Coronary artery (tissue), 2 donors: ENCODE measurements at regions not wholly inside any gene's neighbourhood (a gene's known extent, or its start where the extent isn't known, plus 50 kb on each side); places are given as distances from the start of the nearest gene placed in this dataset.

Experiments used
- DNase-seq: peaks from one replicate; pipeline ENCODE4 v3.0.0-alpha.2; 2017; ENCODE audit warnings: low spot score
- H3K27ac ChIP-seq, 2 donors: fragments of 200-600 bp; sonication (generic); one replicate each; pipeline ENCODE4 v1.5.1; 2016 to 2019
- H3K4me3 ChIP-seq: fragments of 200-600 bp; sonication (generic); 2 replicates; pipeline ENCODE4 v1.5.1; 2016; ENCODE audit warnings: mild to moderate bottlenecking, moderate library complexity
- TF ChIP-seq, protein P1 (sequence below): fragments of 200-600 bp; sonication (generic); IDR thresholded peaks from one replicate; pipeline ENCODE4 v1.5.1; 2019; ENCODE audit warnings: antibody characterized with exemption

DNA sequence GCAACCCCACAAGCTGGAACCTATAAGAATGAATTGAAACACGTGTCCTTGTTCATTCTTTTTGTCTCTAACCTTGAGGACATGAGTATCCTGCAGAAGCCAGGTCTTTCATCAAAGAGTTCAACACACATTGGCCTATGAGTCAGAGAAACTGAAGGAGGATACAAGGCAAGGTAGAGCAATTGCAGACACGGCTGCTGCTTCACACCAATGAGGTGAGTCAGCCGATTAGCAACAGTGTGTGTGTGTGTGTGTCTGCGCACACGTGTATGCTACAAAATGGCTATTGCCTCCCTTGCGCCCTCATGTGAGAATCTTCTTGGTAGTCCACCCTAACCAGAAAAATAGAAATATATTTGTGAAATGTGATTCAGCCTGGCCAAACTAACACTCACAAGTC lies 1477.7 kb upstream of the IGFBP7 start:
- Histone ChIP-seq H3K4me3 (no peak overlapping the region), H3K27ac (no peak overlapping the region)
- TF ChIP-seq, protein P1, sequence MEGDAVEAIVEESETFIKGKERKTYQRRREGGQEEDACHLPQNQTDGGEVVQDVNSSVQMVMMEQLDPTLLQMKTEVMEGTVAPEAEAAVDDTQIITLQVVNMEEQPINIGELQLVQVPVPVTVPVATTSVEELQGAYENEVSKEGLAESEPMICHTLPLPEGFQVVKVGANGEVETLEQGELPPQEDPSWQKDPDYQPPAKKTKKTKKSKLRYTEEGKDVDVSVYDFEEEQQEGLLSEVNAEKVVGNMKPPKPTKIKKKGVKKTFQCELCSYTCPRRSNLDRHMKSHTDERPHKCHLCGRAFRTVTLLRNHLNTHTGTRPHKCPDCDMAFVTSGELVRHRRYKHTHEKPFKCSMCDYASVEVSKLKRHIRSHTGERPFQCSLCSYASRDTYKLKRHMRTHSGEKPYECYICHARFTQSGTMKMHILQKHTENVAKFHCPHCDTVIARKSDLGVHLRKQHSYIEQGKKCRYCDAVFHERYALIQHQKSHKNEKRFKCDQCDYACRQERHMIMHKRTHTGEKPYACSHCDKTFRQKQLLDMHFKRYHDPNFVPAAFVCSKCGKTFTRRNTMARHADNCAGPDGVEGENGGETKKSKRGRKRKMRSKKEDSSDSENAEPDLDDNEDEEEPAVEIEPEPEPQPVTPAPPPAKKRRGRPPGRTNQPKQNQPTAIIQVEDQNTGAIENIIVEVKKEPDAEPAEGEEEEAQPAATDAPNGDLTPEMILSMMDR: no peak
- DNase-seq: no peak

DNA sequence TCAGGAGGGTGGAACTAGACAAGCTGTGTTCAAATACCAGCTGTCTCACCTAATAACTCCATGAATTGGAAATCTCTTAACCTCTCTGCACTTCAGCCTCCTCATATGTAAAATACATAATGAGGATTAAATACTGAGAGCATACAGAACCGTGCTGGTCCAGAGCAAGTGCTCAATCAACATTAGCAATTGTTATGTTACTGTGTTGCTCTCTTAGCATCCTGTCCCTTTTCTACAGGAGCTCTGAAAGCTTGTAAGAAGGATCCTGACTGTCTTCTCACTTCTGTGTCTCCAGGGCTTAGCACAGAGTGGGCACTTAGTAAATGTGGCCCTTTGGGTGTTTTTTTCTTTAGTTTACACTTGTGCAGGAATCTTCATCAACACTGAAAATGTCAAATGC lies 1456.1 kb upstream of the IGFBP7 start:
- TF ChIP-seq, protein P1: no peak
- DNase-seq: no peak
- Histone ChIP-seq H3K27ac (no peak overlapping the region), H3K4me3 (no peak overlapping the region)

DNA sequence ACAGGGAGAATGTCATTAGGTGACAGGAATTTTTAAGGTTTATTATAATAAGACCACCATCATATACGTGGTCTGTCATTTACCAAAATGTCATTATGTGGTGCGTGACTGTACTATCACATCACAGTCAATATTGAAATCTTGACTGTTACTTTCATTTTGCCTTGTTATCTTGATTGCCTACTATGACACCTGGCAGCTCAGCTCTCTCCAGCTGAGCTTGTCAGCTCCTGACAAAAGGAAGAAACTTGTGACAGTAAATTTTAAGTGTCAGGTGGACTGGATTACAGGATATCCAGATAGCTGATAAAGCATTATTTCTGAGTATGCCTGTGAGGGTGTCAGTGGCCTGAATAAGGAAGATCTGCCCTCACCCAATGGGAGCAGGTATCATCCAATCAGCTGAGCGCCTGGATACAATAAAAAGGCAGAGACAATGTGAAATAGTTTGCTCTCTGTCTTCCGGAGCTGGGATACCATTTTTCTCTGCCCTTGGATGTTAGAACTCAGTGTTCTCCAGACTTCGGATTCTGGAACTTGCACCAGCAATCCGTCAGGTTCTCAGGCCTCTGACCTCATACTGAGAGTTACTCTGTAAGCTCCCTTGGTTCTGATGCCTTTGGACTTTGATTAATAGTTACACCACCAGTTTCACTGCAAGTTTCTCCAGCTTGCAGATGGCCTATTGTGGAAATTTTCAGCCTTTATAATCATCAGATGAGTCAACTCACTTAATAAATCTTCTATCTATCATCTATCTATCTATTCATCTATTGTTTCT lies 1454.7 kb upstream of the IGFBP7 start:
- TF ChIP-seq, protein P1: no peak
- Histone ChIP-seq H3K27ac (no peak overlapping the region), H3K4me3 (no peak overlapping the region)
- DNase-seq: no peak

DNA sequence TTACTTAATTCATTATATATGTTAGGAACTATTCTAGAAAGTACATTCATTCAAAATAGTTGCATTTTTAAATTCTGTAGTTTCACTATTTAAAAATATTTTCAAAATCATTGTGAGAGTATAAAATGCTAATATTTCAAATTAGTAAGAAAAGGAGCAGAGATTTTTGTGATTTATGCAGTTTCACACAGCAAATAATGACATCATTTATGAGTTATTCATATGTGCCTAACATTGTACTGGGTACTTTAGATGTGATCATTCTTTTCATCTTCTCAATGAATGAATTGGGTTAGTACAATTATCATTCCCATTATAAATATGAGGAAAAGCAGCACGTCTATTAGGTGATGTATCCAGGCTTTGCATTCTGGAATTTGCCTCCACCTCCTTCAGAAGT lies 1451.0 kb upstream of the IGFBP7 start:
- no peak for DNase-seq
- Histone ChIP-seq H3K27ac (no peak overlapping the region), H3K4me3 (no peak overlapping the region)
- TF ChIP-seq, protein P1: no peak

DNA sequence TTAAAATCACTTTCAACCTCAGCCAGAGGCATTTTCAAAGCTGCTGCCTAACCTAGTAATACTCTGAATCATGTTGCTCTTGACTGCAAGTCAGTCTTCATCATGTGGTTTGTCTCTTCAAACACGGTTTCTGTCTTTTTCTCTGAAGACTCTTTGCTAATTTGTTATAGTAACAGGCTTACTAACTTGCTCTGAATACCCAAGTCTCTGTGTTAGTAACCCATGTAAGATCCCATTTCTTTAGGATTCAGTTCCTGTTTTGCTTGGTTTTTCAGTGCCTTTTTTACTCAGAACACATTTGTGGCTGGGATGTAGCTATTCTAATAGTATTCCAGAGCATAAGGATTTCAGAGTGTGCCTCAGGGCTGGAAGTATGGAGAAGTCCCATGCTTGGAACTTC lies 1450.6 kb upstream of the IGFBP7 start:
- DNase-seq: no peak
- Histone ChIP-seq H3K27ac (no peak overlapping the region), H3K4me3 (no peak overlapping the region)
- TF ChIP-seq, protein P1: no peak

DNA sequence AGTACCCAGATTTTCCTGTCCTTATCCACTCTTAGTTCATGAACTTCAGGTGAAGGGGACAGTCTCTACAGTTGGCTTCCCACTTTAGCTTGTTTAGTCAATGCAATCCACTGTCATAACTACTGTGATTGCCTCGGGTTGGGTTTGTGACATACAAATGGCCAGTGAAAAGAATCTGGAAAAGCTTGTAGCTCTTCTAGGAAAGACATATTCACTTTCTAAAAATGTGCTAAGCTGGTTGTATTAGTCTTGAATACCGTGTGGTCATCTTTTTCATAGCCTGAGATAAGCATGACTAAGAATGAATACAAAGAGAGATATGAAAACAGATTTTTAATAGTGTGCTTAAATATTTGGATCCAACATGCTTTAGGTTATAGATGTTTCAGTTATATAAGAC lies 1443.5 kb upstream of the IGFBP7 start:
- TF ChIP-seq, protein P1: no peak
- H3K27ac ChIP-seq: no peak overlapping the region
- DNase-seq: no peak
- H3K4me3 ChIP-seq: no peak overlapping the region

DNA sequence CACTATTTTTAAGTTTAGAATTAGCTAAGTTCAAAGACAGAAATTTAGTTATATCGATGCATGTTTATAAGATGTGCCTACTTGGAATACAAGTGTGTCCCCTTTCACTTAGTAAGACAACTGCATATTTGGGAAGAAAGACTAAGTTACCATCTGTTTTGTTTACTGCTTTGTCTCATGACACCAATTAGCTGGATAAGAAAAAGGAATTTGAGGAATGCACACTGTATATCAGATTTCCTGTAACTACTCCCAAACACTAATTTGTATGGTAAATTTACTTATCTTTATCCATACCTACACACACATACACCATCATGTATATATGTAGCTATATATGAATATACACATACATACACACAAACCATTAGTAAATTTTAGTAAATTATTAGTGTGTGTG lies 1442.8 kb upstream of the IGFBP7 start:
- Histone ChIP-seq H3K27ac (no peak overlapping the region), H3K4me3 (no peak overlapping the region)
- TF ChIP-seq, protein P1: no peak
- no peak for DNase-seq
